Neural progenitor cell (in vitro differentiated cells): ENCODE measurements at regions not wholly inside any gene's neighbourhood (a gene's known extent, or its start where the extent isn't known, plus 50 kb on each side); places are given as distances from the start of the nearest gene placed in this dataset.

Experiments
- EZH2 ChIP-seq: fragments of 200-600 bp; sonication (generic); IDR thresholded peaks from 2 replicates; pipeline ENCODE4 v1.6.1; 2017; ENCODE audit warnings: antibody characterized with exemption, mild to moderate bottlenecking, moderate library complexity
- TF ChIP-seq, protein P1 (sequence below): fragments of 200-600 bp; sonication (generic); IDR thresholded peaks from 2 replicates; pipeline ENCODE4 v1.5.1; 2017; ENCODE audit warnings: antibody characterized with exemption, mild to moderate bottlenecking

DNA sequence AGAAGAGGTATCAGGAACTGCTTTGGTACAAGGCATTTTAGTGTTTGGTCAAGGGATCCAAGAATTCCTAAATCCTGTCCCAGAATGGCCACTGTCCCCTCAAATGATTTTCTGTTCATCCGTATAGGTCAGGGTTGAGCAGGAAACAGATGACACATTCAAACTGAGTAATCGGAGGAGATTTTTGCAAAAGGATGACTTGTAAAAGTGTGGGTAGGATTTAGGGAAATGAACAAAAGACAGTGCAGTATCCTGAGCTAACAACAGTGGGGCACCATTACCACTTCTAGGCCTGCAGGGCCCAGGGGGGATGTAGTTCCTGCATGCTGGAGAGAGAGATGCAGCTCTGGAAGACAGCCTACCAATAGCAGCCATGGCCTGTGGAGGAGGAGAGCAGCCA lies 290.1 kb downstream of the ZSWIM6 start:
- TF ChIP-seq, protein P1, sequence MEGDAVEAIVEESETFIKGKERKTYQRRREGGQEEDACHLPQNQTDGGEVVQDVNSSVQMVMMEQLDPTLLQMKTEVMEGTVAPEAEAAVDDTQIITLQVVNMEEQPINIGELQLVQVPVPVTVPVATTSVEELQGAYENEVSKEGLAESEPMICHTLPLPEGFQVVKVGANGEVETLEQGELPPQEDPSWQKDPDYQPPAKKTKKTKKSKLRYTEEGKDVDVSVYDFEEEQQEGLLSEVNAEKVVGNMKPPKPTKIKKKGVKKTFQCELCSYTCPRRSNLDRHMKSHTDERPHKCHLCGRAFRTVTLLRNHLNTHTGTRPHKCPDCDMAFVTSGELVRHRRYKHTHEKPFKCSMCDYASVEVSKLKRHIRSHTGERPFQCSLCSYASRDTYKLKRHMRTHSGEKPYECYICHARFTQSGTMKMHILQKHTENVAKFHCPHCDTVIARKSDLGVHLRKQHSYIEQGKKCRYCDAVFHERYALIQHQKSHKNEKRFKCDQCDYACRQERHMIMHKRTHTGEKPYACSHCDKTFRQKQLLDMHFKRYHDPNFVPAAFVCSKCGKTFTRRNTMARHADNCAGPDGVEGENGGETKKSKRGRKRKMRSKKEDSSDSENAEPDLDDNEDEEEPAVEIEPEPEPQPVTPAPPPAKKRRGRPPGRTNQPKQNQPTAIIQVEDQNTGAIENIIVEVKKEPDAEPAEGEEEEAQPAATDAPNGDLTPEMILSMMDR: no peak
- TF ChIP-seq EZH2: no peak
